H9 (cell line): ENCODE measurements at regions not wholly inside any gene's neighbourhood (a gene's known extent, or its start where the extent isn't known, plus 50 kb on each side); places are given as distances from the start of the nearest gene placed in this dataset.
"Not testable (repeated sequence)": the region's sequence is repeated elsewhere in the genome, so short reads cannot be mapped to it uniquely, and the experiment has no call there.

Experiments
- DNase-seq: peaks from one replicate; pipeline ENCODE4 v3.0.0-alpha.2; 2017
- H2AFZ ChIP-seq: one replicate; pipeline ENCODE4 v1.6.1; 2013; ENCODE audit warnings: mild to moderate bottlenecking, low read length, control low read depth, moderate library complexity
- H2AK5ac ChIP-seq: 2 replicates; pipeline ENCODE4 v1.6.1; 2013; ENCODE audit warnings: low read length, control low read depth, mixed read lengths; ENCODE audit not compliant: insufficient read length
- H2BK120ac ChIP-seq: one replicate; pipeline ENCODE4 v1.6.1; 2013; ENCODE audit warnings: low read depth, mild to moderate bottlenecking, low read length, control low read depth, inconsistent platforms; ENCODE audit not compliant: poor library complexity, severe bottlenecking
- H2BK12ac ChIP-seq: 2 replicates; pipeline ENCODE4 v1.6.1; 2013; ENCODE audit warnings: low read length, control low read depth, mixed read lengths, low read depth; ENCODE audit not compliant: insufficient read length
- H2BK15ac ChIP-seq: 2 replicates; pipeline ENCODE4 v1.6.1; 2013; ENCODE audit warnings: low read depth, low read length, control low read depth
- H2BK20ac ChIP-seq: one replicate; pipeline ENCODE4 v1.6.1; 2013; ENCODE audit warnings: low read depth, mild to moderate bottlenecking, low read length, control low read depth, inconsistent platforms; ENCODE audit not compliant: poor library complexity, severe bottlenecking
- H2BK5ac ChIP-seq: 2 replicates; pipeline ENCODE4 v1.6.1; 2013; ENCODE audit warnings: low read length, control low read depth, mixed read lengths; ENCODE audit not compliant: insufficient read length
- H3K14ac ChIP-seq: 2 replicates; pipeline ENCODE4 v1.6.1; 2013; ENCODE audit warnings: low read length, control low read depth; ENCODE audit not compliant: insufficient read depth
- H3K18ac ChIP-seq: 2 replicates; pipeline ENCODE4 v1.6.1; 2013; ENCODE audit warnings: low read depth, mild to moderate bottlenecking, mixed read lengths, low read length, control low read depth; ENCODE audit not compliant: insufficient read length
- H3K23ac ChIP-seq: 2 replicates; pipeline ENCODE4 v1.6.1; 2013; ENCODE audit warnings: low read length, control low read depth, mixed read lengths, low read depth; ENCODE audit not compliant: insufficient read length
- H3K23me2 ChIP-seq: 2 replicates; pipeline ENCODE4 v1.6.1; 2013; ENCODE audit warnings: low read depth, mild to moderate bottlenecking, mixed read lengths, low read length, control low read depth; ENCODE audit not compliant: insufficient read length, poor library complexity, severe bottlenecking
- H3K27ac ChIP-seq: 2 replicates; pipeline ENCODE4 v1.5.1; 2013; ENCODE audit warnings: low read length, control low read depth, mixed read lengths, low read depth; ENCODE audit not compliant: insufficient read length
- H3K27me3 ChIP-seq: 2 replicates; pipeline ENCODE4 v1.6.1; 2013; ENCODE audit warnings: low read length, control low read depth, inconsistent platforms; ENCODE audit not compliant: insufficient read depth
- H3K4ac ChIP-seq: 2 replicates; pipeline ENCODE4 v1.6.1; 2013; ENCODE audit warnings: low read depth, mild to moderate bottlenecking, control low read depth, inconsistent platforms, low read length, moderate library complexity
- H3K4me1 ChIP-seq: 2 replicates; pipeline ENCODE4 v1.6.1; 2013; ENCODE audit warnings: low read length, control low read depth, inconsistent platforms; ENCODE audit not compliant: insufficient read depth
- H3K4me2 ChIP-seq: 2 replicates; pipeline ENCODE4 v1.6.1; 2013; ENCODE audit warnings: low read length, control low read depth, mixed read lengths; ENCODE audit not compliant: insufficient read length, insufficient read depth
- H3K56ac ChIP-seq: 2 replicates; pipeline ENCODE4 v1.6.1; 2013; ENCODE audit warnings: low read depth, mild to moderate bottlenecking, mixed read lengths, low read length, control low read depth; ENCODE audit not compliant: insufficient read length
- H3K79me1 ChIP-seq: 2 replicates; pipeline ENCODE4 v1.6.1; 2013; ENCODE audit warnings: low read depth, mild to moderate bottlenecking, moderate library complexity, low read length, control low read depth, inconsistent platforms; ENCODE audit not compliant: insufficient read depth, poor library complexity, severe bottlenecking
- H3K79me2 ChIP-seq: 2 replicates; pipeline ENCODE4 v1.6.1; 2013; ENCODE audit warnings: low read length, control low read depth, inconsistent platforms; ENCODE audit not compliant: insufficient read depth
- H3K9ac ChIP-seq: 2 replicates; pipeline ENCODE4 v1.6.1; 2013; ENCODE audit warnings: low read length, control low read depth, mixed read lengths; ENCODE audit not compliant: insufficient read length; ENCODE audit errors: extremely low read depth
- H3K9me3 ChIP-seq: one replicate; pipeline ENCODE4 v1.6.1; 2013; ENCODE audit warnings: low read depth, low read length, inconsistent platforms; ENCODE audit not compliant: control insufficient read depth
- H3T11ph ChIP-seq: one replicate; pipeline ENCODE4 v1.6.1; 2013; ENCODE audit warnings: mild to moderate bottlenecking, low read length, control low read depth, inconsistent platforms
- H4K20me1 ChIP-seq: one replicate; pipeline ENCODE4 v1.6.1; 2013; ENCODE audit not compliant: control insufficient read depth, insufficient read length, insufficient read depth
- H4K5ac ChIP-seq: 2 replicates; pipeline ENCODE4 v1.6.1; 2013; ENCODE audit warnings: low read depth, mild to moderate bottlenecking, mixed read lengths, low read length, control low read depth; ENCODE audit not compliant: insufficient read length
- H4K8ac ChIP-seq: replicated peaks from 2 replicates; pipeline ENCODE4 v1.6.1; 2013; ENCODE audit warnings: low read length, control low read depth, mixed read lengths, low read depth; ENCODE audit not compliant: insufficient read length
- H4K91ac ChIP-seq: 2 replicates; pipeline ENCODE4 v1.6.1; 2013; ENCODE audit warnings: low read depth, mild to moderate bottlenecking, moderate library complexity, mixed read lengths, low read length, control low read depth; ENCODE audit not compliant: insufficient read length
- H3K27ac Mint-ChIP-seq, 3 experiments: 2 replicates in 2 of 3; 3 replicates in 1 of 3; pipeline ENCODE4 v1.8.0; 2020 to 2021; ENCODE audit warnings: mixed read lengths in 3 of 3, mild to moderate bottlenecking in 1 of 3, moderate library complexity in 1 of 3
- H3K27me3 Mint-ChIP-seq: 2 replicates; pipeline ENCODE4 v1.8.0; 2021; ENCODE audit warnings: low read depth, mild to moderate bottlenecking, moderate library complexity, mixed read lengths
- H3K36me3 Mint-ChIP-seq, 3 experiments: 2 replicates in 2 of 3; 3 replicates in 1 of 3; pipeline ENCODE4 v1.8.0; 2020 to 2021; ENCODE audit warnings: low read depth in 3 of 3, mixed read lengths in 3 of 3; ENCODE audit not compliant: insufficient read depth in 1 of 3
- H3K4me1 Mint-ChIP-seq, 2 experiments: 2 replicates each; pipeline ENCODE4 v1.8.0; 2020; ENCODE audit warnings: mixed read lengths in 2 of 2
- H3K4me3 Mint-ChIP-seq, 2 experiments: 2 replicates in 1 of 2; 3 replicates in 1 of 2; pipeline ENCODE4 v1.8.0; 2020 to 2021; ENCODE audit warnings: mild to moderate bottlenecking in 2 of 2, mixed read lengths in 2 of 2, moderate library complexity in 1 of 2
- H3K9me3 Mint-ChIP-seq, 2 experiments: 2 replicates in 1 of 2; 3 replicates in 1 of 2; pipeline ENCODE4 v1.8.0; 2020; ENCODE audit warnings: mild to moderate bottlenecking in 2 of 2, mixed read lengths in 2 of 2, moderate library complexity in 1 of 2
- WGBS: extraction: QIAGEN DNeasy Blood & Tissue Kit; methylation state at CpG from one replicate; pipeline ENCODE4 v1.1.7; 2013; ENCODE audit warnings: missing lambda C conversion rate, low lambda C conversion rate, mixed read lengths; ENCODE audit not compliant: insufficient read length; ENCODE audit errors: extremely low coverage; 5-methylcytosine and 5-hydroxymethylcytosine counted together

GRCh38 chr16:33583702-33584101 lies 124.3 kb downstream of the TP53TG3F start:
- H3K27ac Mint-ChIP-seq, H3K27me3 ChIP-seq, H2AK5ac ChIP-seq, H3K79me1 ChIP-seq, H3K27ac ChIP-seq, H2BK15ac ChIP-seq, H3K14ac ChIP-seq, H3K23ac ChIP-seq, H2BK12ac ChIP-seq, H4K8ac ChIP-seq, H4K91ac ChIP-seq, H2BK20ac ChIP-seq, H3K18ac ChIP-seq, DNase-seq, H4K20me1 ChIP-seq, H2BK5ac ChIP-seq, H3K4me1 Mint-ChIP-seq, H3K9me3 ChIP-seq, H3K4me2 ChIP-seq, H3K23me2 ChIP-seq, H3K9ac ChIP-seq, H3K36me3 Mint-ChIP-seq, H3K79me2 ChIP-seq, H4K5ac ChIP-seq, H2AFZ ChIP-seq, H3K4ac ChIP-seq, H3K56ac ChIP-seq, H3T11ph ChIP-seq, H2BK120ac ChIP-seq, H3K4me1 ChIP-seq, H3K9me3 Mint-ChIP-seq, H3K27me3 Mint-ChIP-seq, H3K4me3 Mint-ChIP-seq: not testable (repeated sequence)
- WGBS, result no CpG with 5 or more reads among the region's 4 CpGs

GRCh38 chr16:33588589-33588988 lies 129.2 kb downstream of the TP53TG3F start:
- H3K27me3 Mint-ChIP-seq, H3K9me3 Mint-ChIP-seq, H2BK20ac ChIP-seq, DNase-seq, H4K5ac ChIP-seq, H3T11ph ChIP-seq, H3K4ac ChIP-seq, H3K4me1 Mint-ChIP-seq, H3K4me1 ChIP-seq, H2BK5ac ChIP-seq, H2BK15ac ChIP-seq, H3K4me2 ChIP-seq, H3K23ac ChIP-seq, H2AFZ ChIP-seq, H4K91ac ChIP-seq, H3K4me3 Mint-ChIP-seq, H3K79me2 ChIP-seq, H3K36me3 Mint-ChIP-seq, H2BK12ac ChIP-seq, H4K20me1 ChIP-seq, H3K27ac Mint-ChIP-seq, H3K56ac ChIP-seq, H3K14ac ChIP-seq, H3K27me3 ChIP-seq, H2AK5ac ChIP-seq, H3K27ac ChIP-seq, H3K9me3 ChIP-seq, H4K8ac ChIP-seq, H3K9ac ChIP-seq, H2BK120ac ChIP-seq, H3K23me2 ChIP-seq, H3K18ac ChIP-seq, H3K79me1 ChIP-seq: not testable (repeated sequence)
- no CpG with 5 or more reads among the region's 8 CpGs for WGBS
